Stimulated activated CD4-positive, alpha-beta T cell treated with anti-CD3 and anti-CD28 coated beads, Interleukin-4, amount 100 ng/mL, for 4 hours (primary cell): ENCODE measurements at regions not wholly inside any gene's neighbourhood (a gene's known extent, or its start where the extent isn't known, plus 50 kb on each side); places are given as distances from the start of the nearest gene placed in this dataset.

Source experiments
- DNase-seq, 2 experiments: peaks; one replicate each; pipeline ENCODE4 v3.0.0-alpha.2; 2020

DNA sequence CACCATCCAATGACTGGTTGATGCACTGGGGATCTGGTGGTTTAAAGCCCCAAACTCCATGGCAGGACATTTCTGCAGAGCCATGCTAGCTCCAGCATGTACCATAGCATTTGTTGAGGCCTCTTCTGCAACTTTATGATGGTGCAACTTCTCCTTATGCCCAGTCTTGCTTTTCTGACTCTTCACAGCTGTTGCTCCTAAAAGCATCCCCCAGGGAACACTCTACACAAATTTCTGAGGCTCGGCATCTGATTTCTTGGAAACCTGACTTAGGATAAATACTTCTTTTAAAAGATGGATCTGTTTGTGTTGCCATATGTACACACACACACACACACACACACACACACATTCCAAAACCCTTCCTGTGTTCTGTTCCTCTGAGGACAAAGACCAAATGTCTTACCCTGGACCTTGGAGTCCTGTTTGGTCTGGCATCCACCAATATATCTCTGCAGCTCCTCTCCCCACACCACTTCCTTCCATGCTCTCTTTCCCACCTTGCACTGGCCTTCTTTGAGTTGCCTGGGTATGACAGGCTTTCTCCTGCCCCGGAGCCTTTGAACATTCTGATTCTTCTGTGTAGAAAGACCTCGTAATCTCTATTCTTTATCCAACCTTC lies 388.5 kb upstream of the ZNF507 start:
- no peak for DNase-seq

DNA sequence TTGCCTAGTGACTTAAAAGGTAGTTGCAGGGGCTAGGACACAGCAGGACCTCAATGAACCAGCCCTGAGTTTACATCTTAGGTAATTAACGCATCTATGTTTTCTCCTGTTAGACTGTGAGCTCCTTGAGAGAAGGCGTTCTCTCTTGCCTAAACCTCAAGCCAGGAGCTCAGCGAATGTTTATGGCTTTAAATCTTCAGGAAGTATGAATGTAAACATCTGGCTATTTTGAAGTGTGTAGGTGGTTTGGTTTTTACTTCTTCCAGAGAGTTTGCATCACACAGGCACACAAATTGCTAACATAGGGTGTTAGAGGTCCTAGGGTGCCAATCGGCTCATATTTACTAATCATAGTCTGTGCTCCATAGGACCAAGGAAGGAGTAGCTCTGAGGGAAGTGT lies 387.7 kb upstream of the ZNF507 start:
- DNase-seq, result no peak

DNA sequence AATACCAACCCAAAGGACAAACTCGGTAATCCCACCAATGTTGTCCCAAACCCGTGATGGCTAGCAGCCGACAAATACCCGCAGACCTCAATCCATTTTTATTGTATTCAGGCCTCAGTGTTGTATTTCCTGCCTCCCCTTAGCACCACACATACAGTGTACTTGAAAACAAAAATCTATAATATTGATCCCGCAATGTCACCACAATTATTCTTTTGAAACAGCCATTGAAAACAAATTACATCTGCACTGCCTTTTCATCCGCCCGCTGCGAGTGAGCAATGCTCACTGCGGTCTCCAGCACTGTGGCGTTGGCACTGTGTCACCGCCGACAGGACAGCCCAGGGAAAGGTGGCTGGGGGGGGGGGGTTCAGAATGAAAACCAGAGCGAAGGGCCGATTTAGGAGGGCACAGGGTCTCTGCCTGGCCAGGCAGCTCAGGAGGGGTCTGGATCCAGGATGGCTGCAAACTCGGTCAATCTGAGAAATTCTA lies 385.8 kb upstream of the ZNF507 start:
- no peak for DNase-seq

DNA sequence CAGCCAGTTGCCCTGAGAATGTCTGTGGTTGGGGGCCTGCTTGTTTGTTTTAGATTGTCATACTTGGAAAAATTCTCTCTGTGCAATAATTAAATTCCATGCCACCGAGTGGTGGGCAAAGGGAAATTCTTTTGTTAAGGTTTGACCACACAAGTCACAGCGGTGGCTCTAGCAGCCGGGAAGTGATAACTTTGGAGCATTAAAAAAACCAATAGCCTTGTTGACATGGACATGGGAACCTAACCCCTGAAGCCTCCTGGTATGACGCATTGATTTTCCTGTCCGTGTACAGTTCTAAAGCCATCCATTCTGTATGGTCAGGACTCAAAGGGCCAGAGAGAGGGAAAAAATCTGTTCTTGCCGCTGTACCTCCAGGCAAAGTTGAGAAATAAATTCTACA lies 384.9 kb upstream of the ZNF507 start:
- DNase-seq, result no peak

DNA sequence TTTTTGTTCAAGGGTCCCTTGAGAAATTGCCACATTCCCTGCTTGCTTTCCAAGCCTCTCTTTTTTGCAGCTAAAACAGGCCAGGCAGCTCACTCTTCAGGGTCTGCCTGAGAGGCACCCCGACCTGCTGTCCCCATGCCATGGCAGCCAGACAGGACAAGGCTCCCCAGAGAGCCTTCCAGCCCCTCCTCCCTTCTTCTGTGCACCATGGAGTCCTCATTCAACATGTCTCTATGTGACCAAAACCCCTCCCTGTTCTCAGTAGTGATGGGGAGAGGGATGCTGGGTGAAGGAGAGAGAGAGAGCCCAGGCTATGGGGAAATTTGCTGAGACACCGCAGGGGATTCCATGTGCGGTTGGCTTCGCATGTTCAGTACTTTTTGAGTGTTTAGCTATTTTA lies 384.2 kb upstream of the ZNF507 start:
- no peak for DNase-seq

DNA sequence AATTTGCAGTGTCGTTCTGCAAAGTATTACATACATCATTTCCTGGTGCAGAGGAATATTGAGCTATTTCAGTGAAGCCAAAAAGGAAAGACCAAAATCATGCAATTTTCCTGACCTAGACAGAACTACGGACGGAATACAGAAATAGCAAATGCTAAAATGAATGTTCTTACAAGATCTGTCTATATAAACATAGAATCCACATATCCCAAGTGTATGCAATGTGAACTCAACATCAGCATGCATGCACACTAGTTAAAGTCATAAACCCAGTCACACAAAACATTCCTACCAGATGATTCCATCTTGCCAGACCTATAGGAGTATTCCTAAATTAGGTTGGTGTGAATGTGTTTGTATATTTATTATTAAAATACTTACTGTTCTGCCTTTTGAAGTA lies 383.7 kb upstream of the ZNF507 start:
- DNase-seq, result no peak

DNA sequence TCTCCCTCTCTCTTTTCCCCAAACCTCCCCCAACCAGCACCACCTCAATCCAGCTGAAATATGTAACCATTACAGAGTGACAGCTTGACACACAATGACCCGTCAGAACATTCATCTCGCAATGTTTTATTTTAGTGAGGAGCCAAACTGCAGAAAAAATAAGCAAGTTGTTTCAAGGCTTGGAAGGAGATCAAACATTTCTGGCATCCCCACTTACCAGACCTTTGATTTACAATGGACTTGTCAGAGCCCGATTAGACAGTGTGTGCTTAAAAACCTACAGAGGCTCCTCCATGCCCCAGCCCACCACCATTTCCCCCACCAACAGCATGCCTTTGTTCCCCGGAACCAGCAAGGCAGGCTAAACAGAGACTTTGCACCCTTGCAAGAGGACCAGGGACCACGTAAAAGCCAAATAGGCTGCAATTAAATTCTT lies 382.8 kb upstream of the ZNF507 start:
- DNase-seq, result no peak

DNA sequence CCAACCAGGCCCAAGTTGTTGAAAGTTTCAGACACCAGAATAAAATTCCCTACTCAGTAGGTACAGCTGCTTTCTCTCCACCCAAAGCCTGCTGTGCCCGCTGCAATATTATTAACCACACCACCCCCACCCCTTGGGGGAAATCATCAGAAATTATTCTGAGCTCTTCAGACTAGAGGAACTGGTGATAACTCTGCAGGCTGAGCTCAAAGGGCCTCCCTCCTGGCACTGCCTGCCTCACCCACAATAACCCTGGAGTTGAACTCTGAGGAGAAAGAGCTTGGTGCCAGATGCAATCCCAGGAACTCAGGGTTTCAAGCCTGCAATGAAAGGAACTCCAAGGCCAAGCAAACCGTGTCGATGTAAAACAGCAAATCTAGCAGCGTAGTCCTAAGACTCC lies 381.7 kb upstream of the ZNF507 start:
- no peak for DNase-seq

DNA sequence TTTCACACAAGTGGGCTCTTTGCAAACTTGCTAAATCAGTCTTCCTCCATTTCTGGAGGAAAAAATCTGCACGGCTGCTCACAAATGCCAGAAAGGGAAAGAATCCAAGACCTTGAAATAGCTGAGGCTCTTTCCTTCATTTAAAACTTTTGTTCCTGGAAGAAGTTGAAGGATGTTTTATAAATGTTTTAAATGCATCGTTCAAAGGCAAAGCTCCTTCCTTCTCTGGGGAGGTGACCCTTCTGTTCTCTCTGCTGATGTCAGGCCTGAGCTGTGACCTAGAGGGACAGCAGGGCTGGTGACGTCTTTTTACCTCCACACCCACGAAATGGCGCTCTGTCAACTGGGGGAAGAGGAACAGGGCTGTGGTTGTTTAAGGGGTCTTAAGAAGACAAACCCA lies 376.4 kb upstream of the ZNF507 start:
- no peak for DNase-seq

DNA sequence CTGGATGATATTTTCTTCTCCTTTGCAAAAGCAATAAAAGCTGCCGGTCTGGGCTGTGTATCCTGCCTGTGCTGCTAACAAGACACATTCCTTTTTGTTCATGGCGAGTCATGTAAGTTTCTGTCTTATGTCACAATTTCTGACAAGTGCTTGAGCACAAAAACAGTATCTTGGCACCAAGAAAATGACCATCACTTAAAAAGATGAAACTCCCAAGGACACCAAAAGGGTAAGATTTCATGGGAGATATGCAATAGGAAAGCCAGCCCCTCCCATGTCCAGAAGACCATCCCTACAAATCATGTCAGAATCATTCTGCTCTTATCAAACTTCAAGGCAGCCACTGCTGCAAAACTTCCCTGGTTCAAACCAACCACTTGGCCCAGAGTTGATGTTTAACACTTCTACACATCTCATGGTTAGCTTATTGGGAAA lies 375.4 kb upstream of the ZNF507 start:
- no peak for DNase-seq

DNA sequence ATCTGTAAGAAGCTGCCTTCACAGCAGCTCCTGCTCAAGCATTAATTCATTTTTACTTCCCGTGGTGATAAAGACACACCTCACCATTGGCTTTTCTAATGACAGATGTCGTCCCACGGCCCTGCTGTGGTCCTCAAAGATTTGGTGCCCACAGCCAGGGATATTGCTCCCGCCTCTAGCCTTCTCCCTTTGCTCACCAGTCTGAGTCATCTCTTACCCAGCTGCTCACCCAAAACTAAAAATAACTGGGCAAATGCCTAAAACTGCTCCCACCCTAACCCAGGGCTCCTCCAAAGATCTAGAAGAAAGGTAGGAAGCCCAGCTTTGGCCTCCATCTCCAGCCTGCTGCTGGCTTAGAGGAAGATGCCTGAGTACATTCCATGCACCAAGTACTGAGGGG lies 371.1 kb upstream of the ZNF507 start:
- DNase-seq, result no peak

DNA sequence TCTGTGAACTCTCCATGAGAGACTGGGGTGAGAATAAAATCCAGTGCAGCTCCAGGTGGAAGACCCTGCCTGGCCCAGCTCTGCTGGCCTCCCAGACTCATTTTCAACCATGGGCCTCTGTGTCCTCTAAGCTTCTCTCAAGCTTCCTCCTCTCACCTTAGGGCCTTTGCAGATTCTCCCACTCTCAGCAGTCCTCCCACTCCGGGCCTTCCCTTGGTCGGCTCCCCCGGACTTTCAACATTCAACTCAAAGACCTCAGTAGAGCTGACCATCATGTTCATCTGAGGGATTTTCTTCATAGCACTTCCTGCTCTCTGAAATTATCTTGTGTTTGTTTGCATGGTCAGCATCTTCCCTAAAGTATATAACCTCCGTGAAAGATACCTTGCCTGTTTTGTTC lies 370.5 kb upstream of the ZNF507 start:
- no peak for DNase-seq

DNA sequence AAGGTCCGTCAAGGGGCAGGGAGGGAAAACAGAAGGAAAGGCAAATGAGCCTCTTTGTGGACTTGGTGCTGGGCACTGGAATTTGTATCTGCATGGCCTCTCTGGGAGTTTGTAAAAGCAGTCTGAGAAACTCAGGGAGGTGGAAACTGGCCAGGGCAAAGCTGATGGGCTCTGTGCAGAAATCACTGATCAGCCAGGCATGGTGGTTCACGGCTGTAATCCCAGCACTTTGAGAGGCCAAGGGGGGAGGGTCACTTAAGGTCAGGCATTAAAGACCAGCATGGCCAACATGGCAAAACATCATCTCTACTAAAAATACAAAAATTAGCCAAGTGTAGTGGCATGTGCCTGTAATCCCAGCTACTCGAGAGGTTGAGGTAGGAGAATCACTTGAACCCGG lies 369.9 kb upstream of the ZNF507 start:
- no peak for DNase-seq

DNA sequence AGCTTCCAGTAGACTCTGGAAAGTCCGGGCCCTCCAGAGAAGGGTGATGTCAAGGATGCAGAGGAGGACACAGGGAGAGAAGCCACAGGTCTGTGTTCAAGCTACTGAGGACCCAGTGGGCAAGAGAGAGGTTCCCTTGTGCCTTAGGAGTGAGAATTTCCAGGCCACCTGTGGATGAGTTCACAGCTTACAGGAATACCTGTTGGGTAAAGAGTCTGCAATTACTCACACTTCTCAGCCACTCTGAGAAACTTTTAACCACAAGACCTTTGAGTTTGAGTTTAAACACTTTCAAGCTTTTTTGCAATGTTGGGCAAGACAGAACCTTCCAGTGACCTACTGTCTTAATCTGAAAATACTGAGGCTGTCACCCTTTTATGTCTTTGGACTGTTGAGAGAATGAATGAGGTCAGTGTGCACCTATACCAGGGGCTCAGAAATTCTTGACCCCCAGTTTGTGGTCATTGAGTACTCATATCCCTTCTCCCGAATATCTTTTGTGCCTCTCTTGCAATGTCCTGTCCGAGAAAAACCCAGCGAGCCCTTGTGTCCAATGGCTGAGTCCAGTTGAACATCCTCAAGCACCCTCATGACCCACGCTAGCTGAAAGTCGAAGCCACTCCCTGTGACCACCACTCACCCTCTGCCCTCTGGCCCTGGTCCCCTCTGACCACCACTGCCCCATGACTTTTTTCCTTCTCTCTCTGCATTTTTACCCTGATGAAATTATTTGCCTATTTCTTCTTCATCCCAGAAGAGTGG lies 368.5 kb upstream of the ZNF507 start:
- DNase-seq, result no peak

DNA sequence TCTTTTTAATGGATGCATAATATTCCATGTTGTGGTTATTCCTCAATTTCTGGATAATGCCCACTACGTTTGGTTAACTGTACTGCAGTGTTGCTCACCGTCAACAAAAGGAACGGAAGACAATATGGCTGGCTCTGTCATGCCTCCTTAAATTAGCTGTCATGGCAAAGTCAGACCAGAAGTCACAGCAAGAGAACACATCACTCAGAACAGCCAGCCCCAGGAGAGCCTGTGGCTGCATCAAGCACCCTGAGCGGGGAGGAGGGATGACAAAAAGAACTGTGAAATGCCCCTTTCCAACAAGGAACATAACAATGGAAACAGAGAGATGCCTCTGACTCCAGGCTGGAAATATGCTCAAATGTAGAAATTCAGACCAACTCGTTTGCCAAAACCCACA lies 366.0 kb upstream of the ZNF507 start:
- DNase-seq, result no peak

DNA sequence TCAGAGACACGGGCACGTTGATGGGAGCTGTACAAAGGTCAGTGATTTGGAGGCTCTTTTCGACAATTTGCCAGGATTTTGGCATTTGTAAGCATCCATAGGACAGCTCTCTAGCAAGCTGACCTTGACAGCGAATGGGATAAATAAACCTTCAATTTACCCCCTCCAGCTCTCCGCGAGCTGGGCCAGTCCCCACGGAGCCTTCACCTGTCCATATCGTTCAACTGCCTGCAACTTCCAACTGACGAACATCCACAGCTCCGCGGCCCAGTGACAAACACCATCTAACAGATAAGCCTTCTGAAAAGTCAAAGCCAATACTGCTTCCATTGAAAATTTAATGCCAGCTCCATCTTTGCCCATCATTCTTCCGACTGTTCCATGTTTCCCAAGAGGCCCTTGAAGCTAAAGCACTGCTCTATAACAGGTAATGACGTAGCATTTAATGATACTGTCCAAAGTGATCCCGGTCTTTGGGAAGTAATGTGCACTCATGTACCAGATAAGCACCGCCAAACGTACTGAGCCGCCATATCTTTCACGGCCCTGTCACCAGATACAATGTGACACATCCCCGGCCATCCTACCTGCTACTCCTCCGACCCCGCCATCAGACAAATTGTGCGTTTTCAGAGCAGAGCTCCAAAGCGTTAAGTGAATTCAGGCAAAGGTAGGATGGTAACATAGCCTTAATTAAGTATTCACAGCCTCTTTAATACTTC lies 365.3 kb upstream of the ZNF507 start:
- DNase-seq, result no peak

DNA sequence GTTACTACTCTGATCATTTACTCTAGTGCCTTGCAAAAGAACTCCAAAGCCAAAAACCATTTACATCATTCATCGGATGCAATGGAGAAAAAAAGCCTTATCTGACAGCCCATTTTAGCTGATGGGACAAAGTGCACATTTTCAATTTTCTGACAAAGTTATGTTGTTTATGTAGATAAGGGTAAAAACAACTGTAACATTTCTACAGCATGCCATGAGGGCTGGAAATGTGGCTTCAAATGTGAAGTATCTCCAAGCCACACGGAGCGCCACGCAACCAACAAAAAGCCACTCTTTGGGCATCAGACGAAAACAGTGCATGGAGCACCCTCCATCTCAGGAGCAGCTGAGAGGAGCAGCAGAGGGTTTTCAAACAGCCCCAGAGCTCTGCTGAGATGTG lies 364.6 kb upstream of the ZNF507 start:
- DNase-seq, result no peak

DNA sequence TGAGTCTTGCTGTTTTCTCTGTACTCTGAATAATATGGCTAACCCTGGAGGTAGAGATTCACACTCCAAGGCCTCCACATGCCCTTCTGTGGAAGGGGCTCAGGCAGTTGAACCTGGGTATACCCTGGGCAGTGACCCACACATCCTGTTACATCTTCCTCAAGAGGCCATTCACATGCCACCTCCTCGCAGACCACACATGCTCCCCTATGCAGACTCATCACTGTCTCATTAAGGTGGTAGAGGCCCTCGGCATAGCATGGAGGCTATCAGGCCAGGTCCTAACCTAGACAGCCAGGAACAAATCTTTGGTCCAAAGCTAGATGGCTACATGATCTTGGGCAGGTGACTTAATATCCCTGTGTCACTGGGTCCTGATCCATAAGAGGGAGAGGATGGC lies 363.9 kb upstream of the ZNF507 start:
- no peak for DNase-seq

DNA sequence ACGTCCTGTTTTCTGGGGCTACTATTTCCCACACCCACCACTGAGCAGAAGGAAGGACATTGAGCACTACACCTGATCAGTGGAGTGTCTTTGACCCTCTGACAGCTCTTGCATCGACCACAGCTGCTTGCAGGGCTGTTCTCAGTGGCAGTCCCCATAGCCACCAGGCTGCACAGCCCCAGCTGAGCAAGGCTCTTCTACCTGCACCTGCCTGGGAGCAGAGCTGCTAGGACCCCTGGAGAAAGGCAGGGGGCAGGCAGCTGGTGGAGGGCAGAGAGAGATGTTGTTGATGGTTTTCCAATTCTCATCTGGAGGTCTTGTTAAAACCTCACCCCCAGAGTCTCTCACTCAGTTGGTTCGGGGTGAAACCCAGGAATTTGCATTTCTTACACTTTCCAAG lies 361.8 kb upstream of the ZNF507 start:
- no peak for DNase-seq

DNA sequence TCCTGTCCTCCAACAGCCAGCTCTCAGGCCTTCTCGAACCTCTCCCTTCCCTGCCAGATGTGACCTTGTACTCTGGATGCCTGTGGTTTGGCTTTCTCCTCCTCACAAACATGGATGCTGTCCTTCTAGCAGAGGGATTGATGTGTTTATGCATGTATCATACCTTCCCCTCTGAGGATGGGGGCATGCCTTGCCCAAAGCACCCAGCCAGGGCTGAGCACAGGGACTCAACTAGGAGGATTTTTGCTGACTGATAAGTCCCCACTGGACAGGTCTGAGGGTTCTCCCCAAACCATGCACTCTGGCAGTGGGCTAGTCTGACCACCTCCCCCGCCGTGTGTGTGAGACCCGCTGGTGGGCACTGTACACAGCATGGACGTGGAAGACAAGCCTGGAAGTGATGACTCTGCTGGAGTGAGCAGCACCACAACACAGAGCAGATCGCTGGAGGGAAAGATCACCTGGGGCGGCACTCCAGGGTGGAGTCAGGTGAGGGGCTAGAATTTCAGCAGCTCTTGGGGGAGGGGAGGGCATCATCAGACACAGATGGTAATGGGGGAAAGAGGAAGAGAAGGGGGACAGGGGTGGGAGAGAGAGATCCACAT lies 360.3 kb upstream of the ZNF507 start:
- DNase-seq, result no peak

DNA sequence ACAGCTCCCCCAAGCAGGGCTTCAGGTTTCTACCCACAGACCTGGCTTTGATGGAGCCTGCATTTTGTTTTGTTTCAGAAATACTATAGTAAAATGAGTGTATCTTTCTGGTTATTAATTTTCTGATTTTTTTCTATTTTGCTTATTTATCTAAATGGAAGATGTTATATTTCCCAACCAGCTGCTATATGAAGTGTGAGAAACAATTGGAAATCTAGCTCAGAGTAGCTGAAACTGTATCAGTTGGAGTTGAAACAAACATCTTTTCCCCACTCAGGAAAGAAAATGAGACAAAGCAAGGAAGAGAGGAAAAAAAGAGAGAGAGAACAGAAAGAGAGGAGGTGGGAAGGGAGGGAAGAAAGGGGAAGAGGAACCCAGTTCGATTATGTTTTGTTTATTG lies 358.5 kb upstream of the ZNF507 start:
- DNase-seq, result no peak

DNA sequence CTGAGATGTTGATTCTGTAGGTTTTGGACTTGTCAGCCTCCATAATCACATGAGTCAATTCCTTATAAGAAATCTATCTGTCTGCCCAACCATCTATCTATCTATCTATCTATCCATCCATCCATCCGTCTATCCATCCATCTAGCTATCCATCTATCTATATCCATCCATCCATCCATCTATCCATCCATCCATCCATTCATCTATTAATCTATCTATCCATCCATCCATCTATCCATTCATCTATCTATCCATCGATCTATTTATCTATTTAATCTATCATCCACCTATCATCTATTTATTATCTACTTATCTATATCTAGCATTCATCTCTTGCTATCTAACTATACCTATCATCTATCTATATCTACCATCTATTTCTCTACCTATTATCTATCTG lies 357.2 kb upstream of the ZNF507 start:
- DNase-seq, result no peak

DNA sequence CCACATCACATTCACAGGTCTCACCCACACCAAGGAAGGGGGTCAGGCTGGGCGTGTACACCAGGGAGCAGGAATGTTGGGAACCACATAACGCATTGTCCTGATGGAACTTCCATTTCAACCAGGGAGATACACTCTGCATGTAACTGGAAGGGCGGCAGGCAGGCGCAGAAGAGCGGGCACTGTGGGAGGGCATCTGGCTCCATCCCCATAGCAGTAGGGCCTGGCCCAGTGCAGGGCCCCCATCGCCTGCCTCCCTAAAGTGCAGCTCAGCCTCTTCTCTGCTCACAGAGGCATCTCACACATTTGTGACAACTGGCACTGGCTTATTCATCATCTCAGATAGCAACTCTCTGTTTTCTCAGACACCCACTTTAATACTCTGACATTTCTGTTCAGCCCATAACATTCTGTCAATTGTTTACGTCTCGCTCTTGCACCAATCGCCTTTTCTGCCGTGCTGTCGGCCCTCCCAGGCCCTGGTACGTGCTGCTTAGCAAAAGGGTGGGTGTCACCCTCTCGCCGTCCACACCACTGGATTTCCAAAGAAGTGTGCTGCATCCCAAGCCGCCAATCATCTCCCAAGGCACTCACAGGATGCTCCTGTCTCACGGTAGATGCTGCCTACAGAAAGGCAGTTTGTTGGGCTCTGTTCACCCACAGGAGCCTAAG lies 353.3 kb upstream of the ZNF507 start:
- DNase-seq, result no peak
